Astrocyte (in vitro differentiated cells and primary cell): ENCODE measurements at regions not wholly inside any gene's neighbourhood (a gene's known extent, or its start where the extent isn't known, plus 50 kb on each side); places are given as distances from the start of the nearest gene placed in this dataset.

Experiments
- DNase-seq: peaks from one replicate; pipeline ENCODE4 v3.0.0-alpha.2; 2010; ENCODE audit warnings: low read depth
- FAIRE-seq: peaks from 2 replicates; lab custom pipeline; 2011; peaks lifted over from hg19 to GRCh38; lab: Jason Lieb, UNC
- H2AFZ ChIP-seq: 2 replicates; pipeline ENCODE4 v1.6.0; 2012; ENCODE audit warnings: low read depth, low read length, inconsistent platforms
- H3K27ac ChIP-seq: 2 replicates; pipeline ENCODE4 v1.5.1; 2011; ENCODE audit warnings: low read depth, low read length, inconsistent platforms
- H3K27me3 ChIP-seq: 2 replicates; pipeline ENCODE4 v1.6.0; 2011; ENCODE audit warnings: low read length, inconsistent platforms; ENCODE audit not compliant: insufficient read depth
- H3K36me3 ChIP-seq: 2 replicates; pipeline ENCODE4 v1.5.1; 2011; ENCODE audit warnings: low read length, inconsistent platforms; ENCODE audit not compliant: insufficient read depth
- H3K4me1 ChIP-seq: 2 replicates; pipeline ENCODE4 v1.5.1; 2011; ENCODE audit warnings: low read length, inconsistent platforms; ENCODE audit not compliant: insufficient read depth
- H3K4me2 ChIP-seq: 2 replicates; pipeline ENCODE4 v1.6.0; 2012; ENCODE audit warnings: low read length, inconsistent platforms
- H3K4me3 ChIP-seq: 2 replicates; pipeline ENCODE4 v1.5.1; 2011; ENCODE audit warnings: low read depth, mild to moderate bottlenecking, low read length, inconsistent platforms; ENCODE audit not compliant: insufficient read depth
- H3K79me2 ChIP-seq: 2 replicates; pipeline ENCODE4 v1.6.0; 2012; ENCODE audit warnings: mild to moderate bottlenecking, low read length, inconsistent platforms; ENCODE audit not compliant: insufficient read depth
- H3K9ac ChIP-seq: 2 replicates; pipeline ENCODE4 v1.6.0; 2012; ENCODE audit warnings: mild to moderate bottlenecking, low read length, inconsistent platforms
- H3K9me3 ChIP-seq: 2 replicates; pipeline ENCODE4 v1.5.1; 2012; ENCODE audit warnings: low read depth, mild to moderate bottlenecking, low read length, inconsistent platforms; ENCODE audit not compliant: insufficient read depth
- H4K20me1 ChIP-seq: 2 replicates; pipeline ENCODE4 v1.6.0; 2012; ENCODE audit warnings: low read length, inconsistent platforms; ENCODE audit not compliant: insufficient read depth
- H3K27ac Mint-ChIP-seq: one replicate; pipeline ENCODE4 v1.8.0; 2021; ENCODE audit warnings: mild to moderate bottlenecking, mixed read lengths; ENCODE audit not compliant: unreplicated experiment
- H3K27me3 Mint-ChIP-seq: one replicate; pipeline ENCODE4 v1.8.0; 2021; ENCODE audit warnings: low read depth, mixed read lengths; ENCODE audit not compliant: unreplicated experiment
- H3K36me3 Mint-ChIP-seq: one replicate; pipeline ENCODE4 v1.8.0; 2021; ENCODE audit warnings: low read depth, mixed read lengths; ENCODE audit not compliant: unreplicated experiment
- H3K4me1 Mint-ChIP-seq: one replicate; pipeline ENCODE4 v1.8.0; 2021; ENCODE audit warnings: low read depth, mixed read lengths; ENCODE audit not compliant: unreplicated experiment
- H3K4me3 Mint-ChIP-seq: one replicate; pipeline ENCODE4 v1.8.0; 2021; ENCODE audit warnings: mild to moderate bottlenecking, moderate library complexity, mixed read lengths; ENCODE audit not compliant: unreplicated experiment
- H3K9me3 Mint-ChIP-seq: one replicate; pipeline ENCODE4 v1.8.0; 2021; ENCODE audit warnings: mild to moderate bottlenecking, mixed read lengths; ENCODE audit not compliant: unreplicated experiment
- EZH2 ChIP-seq: IDR thresholded peaks from 2 replicates; pipeline ENCODE4 v1.6.1; 2012; ENCODE audit warnings: mild to moderate bottlenecking, low read length, inconsistent platforms; ENCODE audit not compliant: insufficient read depth
- TF ChIP-seq, protein P1 (sequence below): IDR thresholded peaks from 2 replicates; pipeline ENCODE4 v1.5.1; 2011; ENCODE audit warnings: low read depth, mild to moderate bottlenecking, inconsistent platforms, low read length, moderate library complexity; ENCODE audit not compliant: insufficient read depth

DNA sequence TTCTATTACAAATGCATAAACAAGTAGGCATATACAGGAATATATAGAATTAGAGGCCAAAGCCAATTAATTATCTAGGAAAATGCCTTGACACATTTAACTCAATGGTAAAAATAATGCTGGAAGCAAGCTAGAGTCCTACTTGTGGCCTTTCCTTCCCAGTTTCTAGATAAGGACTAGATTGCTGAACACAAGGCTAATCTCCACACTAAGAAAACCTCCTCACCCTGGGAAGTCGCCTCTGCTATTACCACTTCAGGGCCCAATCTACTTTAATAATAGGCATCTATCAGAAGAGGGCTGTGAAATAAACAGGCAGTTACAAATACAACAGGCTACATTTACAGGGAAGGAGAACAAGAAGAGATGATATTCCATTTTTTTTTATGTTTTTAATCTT lies 80.5 kb upstream of the PRICKLE2 start:
- Histone ChIP-seq H3K4me1 (peaks cover 3% of the 10 kb centered on the region), H3K27ac (no peak overlapping the region), H3K9ac (no peak overlapping the region), H3K4me2 (no peak overlapping the region), H3K27me3 (no peaks in the 10 kb centered on the region), H3K79me2 (no peaks in the 10 kb centered on the region), H3K4me3 (no peak overlapping the region), H4K20me1 (no peaks in the 10 kb centered on the region), H3K36me3 (no peaks in the 10 kb centered on the region), H3K9me3 (no peaks in the 10 kb centered on the region), H2AFZ (no peak overlapping the region)
- DNase-seq, result no peak
- Mint-ChIP-seq H3K36me3 (peaks cover 6% of the 10 kb centered on the region), H3K27me3 (no peaks in the 10 kb centered on the region), H3K4me3 (no peak overlapping the region), H3K9me3 (no peaks in the 10 kb centered on the region), H3K4me1 (peaks cover 27% of the 10 kb centered on the region), H3K27ac (peak overlapping the region; percentile 34)
- no peak for FAIRE-seq
- TF ChIP-seq EZH2, result no peak
- TF ChIP-seq, protein P1, sequence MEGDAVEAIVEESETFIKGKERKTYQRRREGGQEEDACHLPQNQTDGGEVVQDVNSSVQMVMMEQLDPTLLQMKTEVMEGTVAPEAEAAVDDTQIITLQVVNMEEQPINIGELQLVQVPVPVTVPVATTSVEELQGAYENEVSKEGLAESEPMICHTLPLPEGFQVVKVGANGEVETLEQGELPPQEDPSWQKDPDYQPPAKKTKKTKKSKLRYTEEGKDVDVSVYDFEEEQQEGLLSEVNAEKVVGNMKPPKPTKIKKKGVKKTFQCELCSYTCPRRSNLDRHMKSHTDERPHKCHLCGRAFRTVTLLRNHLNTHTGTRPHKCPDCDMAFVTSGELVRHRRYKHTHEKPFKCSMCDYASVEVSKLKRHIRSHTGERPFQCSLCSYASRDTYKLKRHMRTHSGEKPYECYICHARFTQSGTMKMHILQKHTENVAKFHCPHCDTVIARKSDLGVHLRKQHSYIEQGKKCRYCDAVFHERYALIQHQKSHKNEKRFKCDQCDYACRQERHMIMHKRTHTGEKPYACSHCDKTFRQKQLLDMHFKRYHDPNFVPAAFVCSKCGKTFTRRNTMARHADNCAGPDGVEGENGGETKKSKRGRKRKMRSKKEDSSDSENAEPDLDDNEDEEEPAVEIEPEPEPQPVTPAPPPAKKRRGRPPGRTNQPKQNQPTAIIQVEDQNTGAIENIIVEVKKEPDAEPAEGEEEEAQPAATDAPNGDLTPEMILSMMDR, result no peak

- H3K9ac ChIP-seq, result no peak overlapping the region
- H3K27me3 Mint-ChIP-seq, result no peaks in the 10 kb centered on the region
These were observed 79.7 kb upstream of the PRICKLE2 start for GRCh38 chr3:64304828-64305410.

GRCh38 chr3:64303881-64304280 lies 78.6 kb upstream of the PRICKLE2 start:
- Histone ChIP-seq H3K9ac (no peak overlapping the region), H3K79me2 (no peaks in the 10 kb centered on the region), H3K27me3 (no peaks in the 10 kb centered on the region), H3K9me3 (no peaks in the 10 kb centered on the region), H4K20me1 (no peaks in the 10 kb centered on the region), H2AFZ (no peak overlapping the region), H3K27ac (no peak overlapping the region), H3K4me1 (peaks cover 6% of the 10 kb centered on the region), H3K36me3 (no peaks in the 10 kb centered on the region), H3K4me2 (no peak overlapping the region), H3K4me3 (no peak overlapping the region)
- H3K9me3 Mint-ChIP-seq, result no peaks in the 10 kb centered on the region
- DNase-seq (no peak), FAIRE-seq (no peak)
- TF ChIP-seq, protein P1, result no peak
- TF ChIP-seq EZH2, result no peak
- peaks cover 42% of the 10 kb centered on the region for H3K4me1 Mint-ChIP-seq
- H3K36me3 Mint-ChIP-seq, result peaks cover 6% of the 10 kb centered on the region
- no peaks in the 10 kb centered on the region for H3K27me3 Mint-ChIP-seq
- no peak overlapping the region for H3K4me3 Mint-ChIP-seq
- H3K27ac Mint-ChIP-seq, result no peak overlapping the region

More at GRCh38 chr3:64304828-64305410, 79.7 kb upstream of the PRICKLE2 start:
- no peaks in the 10 kb centered on the region for H4K20me1 ChIP-seq
- H2AFZ ChIP-seq, result no peak overlapping the region
- DNase-seq (no peak), FAIRE-seq (no peak)
- no peaks in the 10 kb centered on the region for H3K27me3 ChIP-seq
- no peak overlapping the region for H3K4me3 ChIP-seq
- no peak overlapping the region for H3K4me2 ChIP-seq
- TF ChIP-seq EZH2, result no peak
- TF ChIP-seq, protein P1, result no peak
- Mint-ChIP-seq H3K27ac (no peak overlapping the region), H3K9me3 (no peaks in the 10 kb centered on the region), H3K4me1 (peaks cover 33% of the 10 kb centered on the region), H3K4me3 (no peak overlapping the region), H3K36me3 (peaks cover 6% of the 10 kb centered on the region)
- peaks cover 6% of the 10 kb centered on the region for H3K4me1 ChIP-seq
- H3K79me2 ChIP-seq, result no peaks in the 10 kb centered on the region
- no peaks in the 10 kb centered on the region for H3K9me3 ChIP-seq
- no peaks in the 10 kb centered on the region for H3K36me3 ChIP-seq
- no peak overlapping the region for H3K27ac ChIP-seq
